GM10266 (cell line): ENCODE measurements at regions not wholly inside any gene's neighbourhood (a gene's known extent, or its start where the extent isn't known, plus 50 kb on each side); places are given as distances from the start of the nearest gene placed in this dataset.
"Not testable (repeated sequence)": the region's sequence is repeated elsewhere in the genome, so short reads cannot be mapped to it uniquely, and the experiment has no call there.

ENCODE experiments used
- DNase-seq: peaks from one replicate; pipeline ENCODE4 v3.0.0; 2012; ENCODE audit errors: extremely low spot score
- CTCF ChIP-seq: IDR thresholded peaks from 2 replicates; pipeline ENCODE4 v1.5.1; 2012; ENCODE audit warnings: mild to moderate bottlenecking, low read depth; ENCODE audit not compliant: control insufficient read depth, insufficient read depth; ENCODE audit errors: missing control alignments

GRCh38 chr7:156524818-156525597, 115.6 kb upstream of the RNF32 start:
- no peak for DNase-seq
- no peak for TF ChIP-seq CTCF

GRCh38 chr7:156523447-156524048, 117.0 kb upstream of the RNF32 start:
- TF ChIP-seq CTCF, result no peak
- DNase-seq, result no peak

GRCh38 chr7:156522801-156523200, 117.8 kb upstream of the RNF32 start:
- no peak for DNase-seq
- no peak for TF ChIP-seq CTCF

GRCh38 chr7:156519070-156519469, 121.5 kb upstream of the RNF32 start:
- no peak for DNase-seq
- TF ChIP-seq CTCF, result no peak

- no peak for DNase-seq
- TF ChIP-seq CTCF, result no peak
Observed at GRCh38 chr7:156518466-156518865, 122.1 kb upstream of the RNF32 start.

GRCh38 chr7:156517858-156518257, 122.7 kb upstream of the RNF32 start:
- DNase-seq, result not testable (repeated sequence)

- TF ChIP-seq CTCF, result no peak
- no peak for DNase-seq
Observed at GRCh38 chr7:156516791-156517378, 123.7 kb upstream of the RNF32 start.
